Endodermal cell (in vitro differentiated cells): ENCODE measurements at regions not wholly inside any gene's neighbourhood (a gene's known extent, or its start where the extent isn't known, plus 50 kb on each side); places are given as distances from the start of the nearest gene placed in this dataset.

Experiments used
- DNase-seq: peaks from one replicate; pipeline ENCODE4 v3.0.0-alpha.2; 2017
- H3K27ac ChIP-seq: 2 replicates; pipeline ENCODE4 v1.5.1; 2013; ENCODE audit warnings: mild to moderate bottlenecking, low read depth, low read length, moderate library complexity
- H3K27me3 ChIP-seq: 2 replicates; pipeline ENCODE4 v1.6.1; 2013; ENCODE audit warnings: mild to moderate bottlenecking, low read length, moderate library complexity; ENCODE audit not compliant: insufficient read depth, control insufficient read depth, poor library complexity, severe bottlenecking
- H3K36me3 ChIP-seq: 2 replicates; pipeline ENCODE4 v1.7.0; 2013; ENCODE audit warnings: mild to moderate bottlenecking, low read length, moderate library complexity; ENCODE audit not compliant: control insufficient read depth, insufficient read depth
- H3K4me1 ChIP-seq: one replicate; pipeline ENCODE4 v1.7.0; 2013; ENCODE audit warnings: low read length; ENCODE audit not compliant: control insufficient read depth, insufficient read depth
- H3K4me3 ChIP-seq: 2 replicates; pipeline ENCODE4 v1.5.1; 2013; ENCODE audit warnings: mild to moderate bottlenecking, low read length, moderate library complexity
- H3K9ac ChIP-seq: 2 replicates; pipeline ENCODE4 v1.6.1; 2013; ENCODE audit warnings: mild to moderate bottlenecking, low read length, moderate library complexity; ENCODE audit not compliant: poor library complexity, severe bottlenecking; ENCODE audit errors: extremely low read depth
- H3K9me3 ChIP-seq: 2 replicates; pipeline ENCODE4 v1.6.1; 2013; ENCODE audit warnings: mild to moderate bottlenecking, low read length, moderate library complexity; ENCODE audit not compliant: control insufficient read depth
- H3K27ac Mint-ChIP-seq: 2 replicates; pipeline ENCODE4 v1.8.0; 2020; ENCODE audit warnings: mixed read lengths
- H3K27me3 Mint-ChIP-seq: 2 replicates; pipeline ENCODE4 v1.8.0; 2021; ENCODE audit warnings: mild to moderate bottlenecking, mixed read lengths; ENCODE audit not compliant: insufficient read depth
- H3K36me3 Mint-ChIP-seq: 2 replicates; pipeline ENCODE4 v1.8.0; 2020; ENCODE audit warnings: low read depth, mixed read lengths
- H3K4me1 Mint-ChIP-seq: 2 replicates; pipeline ENCODE4 v1.8.0; 2020; ENCODE audit warnings: mixed read lengths
- H3K4me3 Mint-ChIP-seq: 2 replicates; pipeline ENCODE4 v1.8.0; 2020; ENCODE audit warnings: mild to moderate bottlenecking, moderate library complexity, mixed read lengths
- H3K9me3 Mint-ChIP-seq: 2 replicates; pipeline ENCODE4 v1.8.0; 2020; ENCODE audit warnings: mild to moderate bottlenecking, mixed read lengths
- CTCF ChIP-seq: fragments of 200-600 bp; sonication (generic); conservative IDR thresholded peaks from 2 replicates; pipeline ENCODE4 v1.5.0; 2021; ENCODE audit warnings: antibody characterized with exemption, mild to moderate bottlenecking
- WGBS, 2 experiments: methylation state at CpG; one replicate each; pipeline versions ENCODE4 v1.1.5 to v1.1.7; 2013; ENCODE audit warnings: missing lambda C conversion rate in 2 of 2, mixed read lengths in 1 of 2; ENCODE audit not compliant: insufficient coverage in 1 of 2, insufficient read length in 1 of 2; 5-methylcytosine and 5-hydroxymethylcytosine counted together

- H3K27me3 ChIP-seq: no peaks in the 10 kb centered on the region
- Mint-ChIP-seq H3K9me3 (no peaks in the 10 kb centered on the region), H3K27me3 (no peaks in the 10 kb centered on the region), H3K27ac (no peak overlapping the region), H3K4me1 (no peaks in the 10 kb centered on the region), H3K36me3 (no peaks in the 10 kb centered on the region), H3K4me3 (no peak overlapping the region)
- no peaks in the 10 kb centered on the region for H3K4me1 ChIP-seq
- H3K27ac ChIP-seq: no peak overlapping the region
- WGBS, 2 experiments: 91 to 92% methylated on average over 5 to 8 of the region's 8 CpGs
- H3K9ac ChIP-seq: no peak overlapping the region
- H3K4me3 ChIP-seq: no peak overlapping the region
- H3K9me3 ChIP-seq: no peaks in the 10 kb centered on the region
- TF ChIP-seq CTCF: peak; percentile 16
- no peak for DNase-seq
- H3K36me3 ChIP-seq: no peaks in the 10 kb centered on the region
Observed at GRCh38 chr6:54646951-54647664, 199.5 kb upstream of the FAM83B start.

- Histone ChIP-seq H3K27me3 (no peaks in the 10 kb centered on the region), H3K36me3 (no peaks in the 10 kb centered on the region), H3K27ac (no peak overlapping the region), H3K4me3 (no peak overlapping the region), H3K4me1 (no peaks in the 10 kb centered on the region), H3K9me3 (no peaks in the 10 kb centered on the region), H3K9ac (no peak overlapping the region)
- Mint-ChIP-seq H3K27ac (no peak overlapping the region), H3K4me1 (no peaks in the 10 kb centered on the region), H3K27me3 (no peaks in the 10 kb centered on the region), H3K4me3 (no peak overlapping the region), H3K36me3 (no peaks in the 10 kb centered on the region), H3K9me3 (no peaks in the 10 kb centered on the region)
- no peak for DNase-seq
- TF ChIP-seq CTCF: no peak
Observed at GRCh38 chr6:54654381-54654780, 192.2 kb upstream of the FAM83B start.

GRCh38 chr6:54655162-54655561 lies 191.4 kb upstream of the FAM83B start:
- Histone ChIP-seq H3K36me3 (no peaks in the 10 kb centered on the region), H3K27ac (no peak overlapping the region), H3K9ac (no peak overlapping the region), H3K27me3 (no peaks in the 10 kb centered on the region), H3K9me3 (no peaks in the 10 kb centered on the region), H3K4me3 (no peak overlapping the region), H3K4me1 (no peaks in the 10 kb centered on the region)
- Mint-ChIP-seq H3K36me3 (no peaks in the 10 kb centered on the region), H3K9me3 (no peaks in the 10 kb centered on the region), H3K27me3 (no peaks in the 10 kb centered on the region), H3K4me1 (no peaks in the 10 kb centered on the region), H3K27ac (no peak overlapping the region), H3K4me3 (no peak overlapping the region)
- DNase-seq: no peak
- TF ChIP-seq CTCF: no peak
- 91 to 100% methylated on average over 1 of the region's 1 CpG for WGBS, 2 experiments
